Breast epithelium (tissue), 3 donors: ENCODE measurements at regions not wholly inside any gene's neighbourhood (a gene's known extent, or its start where the extent isn't known, plus 50 kb on each side); places are given as distances from the start of the nearest gene placed in this dataset.

Experiments
- CTCF ChIP-seq, 3 donors: fragments of 450-650 bp; IDR thresholded peaks; one replicate each; pipeline ENCODE4 v1.5.1; 2016 to 2017; ENCODE audit warnings: antibody characterized with exemption in 3 of 3, mild to moderate bottlenecking in 3 of 3, moderate library complexity in 3 of 3
- POLR2A ChIP-seq: fragments of 450-650 bp; IDR thresholded peaks from one replicate; pipeline ENCODE4 v1.6.1; 2016; ENCODE audit warnings: antibody characterized with exemption, mild to moderate bottlenecking, moderate library complexity
- POLR2AphosphoS5 ChIP-seq, 3 donors: sonication (generic); formaldehyde crosslinking; IDR thresholded peaks; one replicate each; pipeline ENCODE4 v1.6.1; 2017; ENCODE audit warnings: antibody characterized with exemption in 3 of 3

GRCh38 chr22:49643466-49643865 lies 184.2 kb downstream of the BRD1 start:
- TF ChIP-seq CTCF (IDR thresholded peaks at IDR 0.05) = no peak
- no peak for TF ChIP-seq POLR2AphosphoS5 (IDR thresholded peaks at IDR 0.05)
- no peak for TF ChIP-seq POLR2A
